Endodermal cell (in vitro differentiated cells): ENCODE measurements at regions not wholly inside any gene's neighbourhood (a gene's known extent, or its start where the extent isn't known, plus 50 kb on each side); places are given as distances from the start of the nearest gene placed in this dataset.

ENCODE experiments used
- DNase-seq: peaks from one replicate; pipeline ENCODE4 v3.0.0-alpha.2; 2017
- H3K27ac ChIP-seq: 2 replicates; pipeline ENCODE4 v1.5.1; 2013; ENCODE audit warnings: mild to moderate bottlenecking, low read depth, low read length, moderate library complexity
- H3K27me3 ChIP-seq: 2 replicates; pipeline ENCODE4 v1.6.1; 2013; ENCODE audit warnings: mild to moderate bottlenecking, low read length, moderate library complexity; ENCODE audit not compliant: insufficient read depth, control insufficient read depth, poor library complexity, severe bottlenecking
- H3K36me3 ChIP-seq: 2 replicates; pipeline ENCODE4 v1.7.0; 2013; ENCODE audit warnings: mild to moderate bottlenecking, low read length, moderate library complexity; ENCODE audit not compliant: control insufficient read depth, insufficient read depth
- H3K4me1 ChIP-seq: one replicate; pipeline ENCODE4 v1.7.0; 2013; ENCODE audit warnings: low read length; ENCODE audit not compliant: control insufficient read depth, insufficient read depth
- H3K4me3 ChIP-seq: 2 replicates; pipeline ENCODE4 v1.5.1; 2013; ENCODE audit warnings: mild to moderate bottlenecking, low read length, moderate library complexity
- H3K9ac ChIP-seq: 2 replicates; pipeline ENCODE4 v1.6.1; 2013; ENCODE audit warnings: mild to moderate bottlenecking, low read length, moderate library complexity; ENCODE audit not compliant: poor library complexity, severe bottlenecking; ENCODE audit errors: extremely low read depth
- H3K9me3 ChIP-seq: 2 replicates; pipeline ENCODE4 v1.6.1; 2013; ENCODE audit warnings: mild to moderate bottlenecking, low read length, moderate library complexity; ENCODE audit not compliant: control insufficient read depth
- H3K27ac Mint-ChIP-seq: 2 replicates; pipeline ENCODE4 v1.8.0; 2020; ENCODE audit warnings: mixed read lengths
- H3K27me3 Mint-ChIP-seq: 2 replicates; pipeline ENCODE4 v1.8.0; 2021; ENCODE audit warnings: mild to moderate bottlenecking, mixed read lengths; ENCODE audit not compliant: insufficient read depth
- H3K36me3 Mint-ChIP-seq: 2 replicates; pipeline ENCODE4 v1.8.0; 2020; ENCODE audit warnings: low read depth, mixed read lengths
- H3K4me1 Mint-ChIP-seq: 2 replicates; pipeline ENCODE4 v1.8.0; 2020; ENCODE audit warnings: mixed read lengths
- H3K4me3 Mint-ChIP-seq: 2 replicates; pipeline ENCODE4 v1.8.0; 2020; ENCODE audit warnings: mild to moderate bottlenecking, moderate library complexity, mixed read lengths
- H3K9me3 Mint-ChIP-seq: 2 replicates; pipeline ENCODE4 v1.8.0; 2020; ENCODE audit warnings: mild to moderate bottlenecking, mixed read lengths
- CTCF ChIP-seq: fragments of 200-600 bp; sonication (generic); conservative IDR thresholded peaks from 2 replicates; pipeline ENCODE4 v1.5.0; 2021; ENCODE audit warnings: antibody characterized with exemption, mild to moderate bottlenecking
- WGBS, 2 experiments: methylation state at CpG; one replicate each; pipeline versions ENCODE4 v1.1.5 to v1.1.7; 2013; ENCODE audit warnings: missing lambda C conversion rate in 2 of 2, mixed read lengths in 1 of 2; ENCODE audit not compliant: insufficient coverage in 1 of 2, insufficient read length in 1 of 2; 5-methylcytosine and 5-hydroxymethylcytosine counted together

GRCh38 chr6:166830185-166830890 is 126.0 kb downstream of the RNASET2 start:
- Histone ChIP-seq H3K9me3 (no peaks in the 10 kb centered on the region), H3K36me3 (no peaks in the 10 kb centered on the region), H3K4me1 (no peaks in the 10 kb centered on the region), H3K9ac (no peak overlapping the region), H3K27me3 (no peaks in the 10 kb centered on the region), H3K27ac (no peak overlapping the region), H3K4me3 (no peak overlapping the region)
- Mint-ChIP-seq H3K9me3 (no peaks in the 10 kb centered on the region), H3K36me3 (no peaks in the 10 kb centered on the region), H3K4me3 (no peak overlapping the region), H3K27ac (no peak overlapping the region), H3K4me1 (no peaks in the 10 kb centered on the region), H3K27me3 (no peaks in the 10 kb centered on the region)
- DNase-seq, result no peak
- TF ChIP-seq CTCF, result no peak
- 90 to 97% methylated on average over 3 to 8 of the region's 8 CpGs for WGBS, 2 experiments

GRCh38 chr6:166826264-166826663 is 130.1 kb downstream of the RNASET2 start:
- H3K9ac ChIP-seq, result no peak overlapping the region
- no peak overlapping the region for H3K27ac ChIP-seq
- no peaks in the 10 kb centered on the region for H3K9me3 ChIP-seq
- no peaks in the 10 kb centered on the region for H3K9me3 Mint-ChIP-seq
- WGBS, 2 experiments, result 87 to 91% methylated on average over 5 to 6 of the region's 6 CpGs
- no peak overlapping the region for H3K4me3 ChIP-seq
- H3K27ac Mint-ChIP-seq, result no peak overlapping the region
- no peak overlapping the region for H3K4me3 Mint-ChIP-seq
- H3K36me3 ChIP-seq, result no peaks in the 10 kb centered on the region
- no peak for DNase-seq
- H3K4me1 ChIP-seq, result no peaks in the 10 kb centered on the region
- H3K4me1 Mint-ChIP-seq, result no peaks in the 10 kb centered on the region
- H3K36me3 Mint-ChIP-seq, result no peaks in the 10 kb centered on the region
- no peaks in the 10 kb centered on the region for H3K27me3 ChIP-seq
- H3K27me3 Mint-ChIP-seq, result no peaks in the 10 kb centered on the region
- no peak for TF ChIP-seq CTCF

- 81 to 84% methylated on average over 2 to 5 of the region's 6 CpGs for WGBS, 2 experiments
- no peaks in the 10 kb centered on the region for H3K36me3 Mint-ChIP-seq
- Histone ChIP-seq H3K4me1 (no peaks in the 10 kb centered on the region), H3K27me3 (no peaks in the 10 kb centered on the region), H3K4me3 (no peak overlapping the region), H3K9ac (no peak overlapping the region), H3K27ac (no peak overlapping the region), H3K9me3 (no peaks in the 10 kb centered on the region), H3K36me3 (no peaks in the 10 kb centered on the region)
- no peaks in the 10 kb centered on the region for H3K27me3 Mint-ChIP-seq
- DNase-seq, result no peak
- H3K4me1 Mint-ChIP-seq, result no peaks in the 10 kb centered on the region
- TF ChIP-seq CTCF, result no peak
- no peak overlapping the region for H3K27ac Mint-ChIP-seq
- no peaks in the 10 kb centered on the region for H3K9me3 Mint-ChIP-seq
- no peak overlapping the region for H3K4me3 Mint-ChIP-seq
Measured at GRCh38 chr6:166825553-166826145, 130.7 kb downstream of the RNASET2 start.
